ENCODE measurements at regions not wholly inside any gene's neighbourhood (a gene's known extent, or its start where the extent isn't known, plus 50 kb on each side); places are given as distances from the start of the nearest gene placed in this dataset.

- no peak for TF ChIP-seq CTCF (IDR thresholded peaks at IDR 0.05; ENCODE audit: control insufficient read depth, insufficient read depth, low read depth, low read length, missing control alignments)
- DNase-seq (ENCODE audit: low read depth) = no peak
- no peak overlapping the region for H3K4me3 ChIP-seq (ENCODE audit: control insufficient read depth, low read depth, low read length)
These were observed 731.4 kb upstream of the POT1 start for GRCh38 chr7:125661006-125661405.

- DNase-seq (ENCODE audit: low read depth) = no peak
- H3K4me3 ChIP-seq (ENCODE audit: control insufficient read depth, low read depth, low read length) = no peak overlapping the region
- no peak for TF ChIP-seq CTCF (IDR thresholded peaks at IDR 0.05; ENCODE audit: control insufficient read depth, insufficient read depth, low read depth, low read length, missing control alignments)
These were observed 724.5 kb upstream of the POT1 start for GRCh38 chr7:125654076-125654475.

- TF ChIP-seq CTCF (IDR thresholded peaks at IDR 0.05; ENCODE audit: control insufficient read depth, insufficient read depth, low read depth, low read length, missing control alignments) = no peak
- DNase-seq (ENCODE audit: low read depth) = no peak
- no peak overlapping the region for H3K4me3 ChIP-seq (ENCODE audit: control insufficient read depth, low read depth, low read length)
These were observed 722.4 kb upstream of the POT1 start for GRCh38 chr7:125651823-125652528.

- no peak for TF ChIP-seq CTCF (IDR thresholded peaks at IDR 0.05; ENCODE audit: control insufficient read depth, insufficient read depth, low read depth, low read length, missing control alignments)
- no peak for DNase-seq (ENCODE audit: low read depth)
- no peak overlapping the region for H3K4me3 ChIP-seq (ENCODE audit: control insufficient read depth, low read depth, low read length)
These were observed 718.9 kb upstream of the POT1 start for GRCh38 chr7:125648543-125648942.

GRCh38 chr7:125645770-125646169 is 716.1 kb upstream of the POT1 start:
- no peak for DNase-seq (ENCODE audit: low read depth)
- no peak overlapping the region for H3K4me3 ChIP-seq (ENCODE audit: control insufficient read depth, low read depth, low read length)
- no peak for TF ChIP-seq CTCF (IDR thresholded peaks at IDR 0.05; ENCODE audit: control insufficient read depth, insufficient read depth, low read depth, low read length, missing control alignments)

GRCh38 chr7:125644109-125644508 is 714.5 kb upstream of the POT1 start:
- H3K4me3 ChIP-seq (ENCODE audit: control insufficient read depth, low read depth, low read length) = no peak overlapping the region
- no peak for TF ChIP-seq CTCF (IDR thresholded peaks at IDR 0.05; ENCODE audit: control insufficient read depth, insufficient read depth, low read depth, low read length, missing control alignments)
- DNase-seq (ENCODE audit: low read depth) = no peak

Data from AG09309 (cell line).